ENCODE measurements at regions not wholly inside any gene's neighbourhood (a gene's known extent, or its start where the extent isn't known, plus 50 kb on each side); places are given as distances from the start of the nearest gene placed in this dataset.

DNA sequence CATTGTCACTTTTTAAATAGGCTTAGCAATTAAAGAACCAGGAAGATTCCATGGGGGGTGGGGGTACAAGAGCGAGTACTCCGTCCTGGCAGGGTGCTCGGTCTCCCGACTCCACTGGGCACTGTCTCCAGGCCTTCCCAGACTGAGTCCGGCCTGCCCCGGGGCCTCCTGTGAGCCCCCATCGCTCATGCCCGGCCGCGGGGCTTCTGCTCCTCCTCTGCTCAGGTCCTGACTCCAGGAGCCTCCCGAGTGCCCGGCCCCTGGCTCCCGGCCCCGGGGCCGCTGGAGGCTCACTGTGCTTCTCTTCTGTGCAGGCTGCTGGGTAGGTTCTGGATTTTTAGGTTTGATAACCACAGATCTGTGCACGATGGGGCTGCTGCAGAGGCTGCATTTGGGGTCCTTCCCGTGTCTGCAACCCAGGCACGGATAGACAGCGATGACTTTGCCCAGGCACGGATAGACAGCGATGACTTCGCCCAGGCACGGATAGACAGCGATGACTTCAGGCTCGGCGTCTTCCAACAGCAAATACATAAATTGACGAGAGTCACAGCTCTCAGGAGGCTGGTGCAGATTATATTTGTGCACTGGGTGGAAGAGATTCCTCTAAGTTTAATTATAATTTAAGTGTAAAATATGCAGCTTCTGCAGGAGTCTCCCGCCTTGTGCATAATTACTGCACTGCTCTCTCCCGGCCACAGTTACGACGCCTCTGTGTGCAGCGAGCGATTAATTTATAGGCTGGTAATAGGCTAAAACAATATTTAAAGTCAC, 74.8 kb upstream of the RXRA start:
- no peak for DNase-seq

DNA sequence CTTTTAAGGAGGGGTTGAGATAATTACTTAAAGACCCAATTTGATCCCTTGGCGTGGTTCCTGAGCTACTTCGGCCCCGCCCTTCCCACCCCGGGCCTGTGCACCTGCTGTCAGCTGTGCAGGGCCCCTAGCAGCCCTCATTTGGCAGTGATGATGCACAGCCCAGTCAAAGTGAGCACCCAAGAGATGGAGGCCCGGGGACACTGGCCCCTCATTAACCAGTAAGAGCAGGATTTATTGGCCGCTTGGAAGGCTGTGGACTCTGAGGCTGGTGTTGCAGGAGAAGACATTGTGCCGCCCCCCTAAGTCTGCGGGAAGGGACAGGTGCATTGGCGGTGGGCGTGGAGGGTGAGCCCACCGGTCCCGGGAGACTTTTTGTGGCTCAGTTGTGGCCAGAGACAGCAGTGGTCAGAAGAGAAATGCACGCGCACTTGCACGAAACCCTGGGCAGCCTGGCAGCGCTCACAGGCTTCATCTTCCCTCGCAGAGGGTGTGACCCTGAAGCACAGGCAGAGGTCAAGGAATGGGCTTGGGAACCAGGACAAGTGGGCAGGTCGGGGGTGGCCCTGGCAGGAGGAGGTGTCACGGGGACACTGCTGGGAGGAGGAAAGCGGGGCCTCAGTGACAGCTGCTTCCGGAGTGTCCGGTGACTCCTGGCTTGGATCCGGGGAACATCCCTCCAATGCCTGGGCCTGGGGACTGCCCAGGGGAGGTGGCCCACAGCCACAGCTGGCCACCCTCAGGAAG, 74.0 kb upstream of the RXRA start:
- DNase-seq, result no peak

- no peak for DNase-seq
Observed at GRCh38 chr9:134253606-134254205, 72.5 kb upstream of the RXRA start.

DNA sequence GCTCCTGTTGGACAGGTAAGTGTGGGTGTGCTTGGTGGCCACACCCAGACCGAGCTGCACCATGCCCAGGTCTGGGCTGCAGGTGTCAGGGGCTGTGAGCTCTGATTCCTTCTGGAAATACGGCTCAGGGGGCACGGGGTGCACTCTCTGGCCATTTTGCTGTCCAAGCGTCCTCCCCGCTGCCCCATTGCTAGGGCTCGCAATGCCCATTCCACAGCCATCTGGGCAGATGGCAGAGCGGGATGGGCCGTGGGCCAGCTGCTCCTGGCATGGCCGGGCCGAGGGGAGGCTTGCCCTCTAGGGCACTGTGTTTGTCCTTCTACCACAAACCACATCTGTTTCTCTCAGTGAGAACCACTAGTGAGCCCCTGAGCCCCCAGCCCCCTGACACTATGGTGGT, 67.9 kb upstream of the RXRA start:
- no peak for DNase-seq

GRCh38 chr9:134258828-134259546, 67.3 kb upstream of the RXRA start:
- DNase-seq, result no peak

DNA sequence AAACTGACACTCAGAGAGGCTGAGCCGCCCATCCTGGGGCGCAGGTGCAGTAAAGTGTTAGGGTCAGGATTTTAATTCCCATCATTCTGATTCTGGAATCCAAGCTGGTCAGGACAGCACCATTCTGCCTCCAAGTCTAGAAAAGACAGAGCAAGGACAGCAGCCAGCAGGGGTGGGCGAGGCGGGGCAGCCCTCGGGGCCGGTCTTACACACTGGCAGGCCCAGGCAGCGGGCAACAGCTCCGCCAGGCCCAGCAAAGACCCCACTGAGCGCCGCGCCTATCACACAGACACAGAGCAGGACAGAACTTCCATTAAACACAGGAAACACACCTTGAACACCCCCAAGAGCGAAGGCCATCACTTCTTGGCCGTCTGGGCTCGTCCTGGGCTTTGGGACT, 66.5 kb upstream of the RXRA start:
- DNase-seq, result no peak

- no peak for DNase-seq
Observed at GRCh38 chr9:134260801-134261200, 65.5 kb upstream of the RXRA start.

GRCh38 chr9:134262035-134262434, 64.2 kb upstream of the RXRA start:
- DNase-seq, result no peak

GRCh38 chr9:134263596-134263995, 62.7 kb upstream of the RXRA start:
- no peak for DNase-seq

GRCh38 chr9:134264169-134264568, 62.1 kb upstream of the RXRA start:
- no peak for DNase-seq

DNA sequence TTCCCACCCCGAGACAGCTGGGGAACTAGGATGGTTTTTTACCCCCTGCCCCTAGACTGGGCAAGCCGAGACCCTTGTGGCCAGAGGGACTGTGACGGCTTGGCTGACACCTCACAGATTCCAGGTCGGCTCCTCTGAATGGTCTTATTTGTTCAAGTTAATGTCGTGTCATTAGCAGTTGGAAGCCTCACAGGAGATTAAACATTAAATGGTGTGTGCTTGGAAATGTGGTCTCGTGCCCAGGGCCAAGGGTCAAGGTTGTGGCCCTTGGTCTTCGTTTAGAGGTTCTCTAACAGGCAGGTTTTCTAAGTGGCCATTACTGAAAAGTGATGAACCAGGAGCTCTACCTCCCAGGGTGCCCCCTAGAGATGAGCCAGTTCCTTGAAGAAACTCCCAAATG, 61.2 kb upstream of the RXRA start:
- DNase-seq, result no peak

- no peak for DNase-seq
Observed at GRCh38 chr9:134266418-134266817, 59.8 kb upstream of the RXRA start.

GRCh38 chr9:134267305-134267880, 58.9 kb upstream of the RXRA start:
- no peak for DNase-seq

DNA sequence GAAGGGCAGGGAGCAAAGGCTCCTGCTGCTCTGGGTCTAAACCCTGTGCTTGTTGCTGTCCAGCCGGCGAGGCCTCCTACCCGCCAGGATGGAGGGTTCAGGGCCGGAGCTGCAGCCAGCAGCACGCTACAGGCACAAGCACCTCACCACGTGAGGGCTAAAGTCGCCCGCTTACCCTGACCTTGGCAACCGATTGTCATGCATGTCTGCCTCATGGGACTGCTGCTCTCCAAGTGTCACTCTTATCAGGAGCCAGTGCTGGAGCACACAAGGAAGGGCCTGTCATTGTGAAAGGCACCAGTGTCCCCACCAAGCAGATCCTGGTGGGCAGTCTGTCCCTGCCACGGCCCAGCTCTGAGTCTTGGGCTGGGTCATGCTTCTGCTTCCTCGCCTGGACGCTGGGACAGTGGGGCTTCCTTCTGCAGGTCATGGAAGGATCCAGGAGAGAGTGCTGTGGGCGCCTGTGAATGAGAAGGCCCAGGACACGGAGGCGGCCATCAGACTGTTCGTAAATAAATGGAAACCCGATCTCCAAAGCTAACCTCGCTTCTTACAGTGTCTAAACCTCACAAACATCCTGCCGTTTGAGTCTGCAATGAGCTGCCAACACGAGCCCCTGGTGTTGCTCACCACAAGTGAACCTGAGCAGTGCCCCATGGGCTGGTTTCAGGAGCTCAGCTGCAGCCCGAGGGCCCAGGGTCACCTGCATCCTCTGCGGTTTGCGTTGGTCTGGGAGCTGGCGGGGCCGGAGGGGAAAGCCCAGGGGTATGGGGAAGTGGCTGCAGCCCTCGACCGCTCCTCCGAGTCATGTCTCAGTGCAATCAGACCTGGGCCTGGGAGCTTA, 58.2 kb upstream of the RXRA start:
- no peak for DNase-seq

GRCh38 chr9:134268747-134269146, 57.5 kb upstream of the RXRA start:
- no peak for DNase-seq

DNA sequence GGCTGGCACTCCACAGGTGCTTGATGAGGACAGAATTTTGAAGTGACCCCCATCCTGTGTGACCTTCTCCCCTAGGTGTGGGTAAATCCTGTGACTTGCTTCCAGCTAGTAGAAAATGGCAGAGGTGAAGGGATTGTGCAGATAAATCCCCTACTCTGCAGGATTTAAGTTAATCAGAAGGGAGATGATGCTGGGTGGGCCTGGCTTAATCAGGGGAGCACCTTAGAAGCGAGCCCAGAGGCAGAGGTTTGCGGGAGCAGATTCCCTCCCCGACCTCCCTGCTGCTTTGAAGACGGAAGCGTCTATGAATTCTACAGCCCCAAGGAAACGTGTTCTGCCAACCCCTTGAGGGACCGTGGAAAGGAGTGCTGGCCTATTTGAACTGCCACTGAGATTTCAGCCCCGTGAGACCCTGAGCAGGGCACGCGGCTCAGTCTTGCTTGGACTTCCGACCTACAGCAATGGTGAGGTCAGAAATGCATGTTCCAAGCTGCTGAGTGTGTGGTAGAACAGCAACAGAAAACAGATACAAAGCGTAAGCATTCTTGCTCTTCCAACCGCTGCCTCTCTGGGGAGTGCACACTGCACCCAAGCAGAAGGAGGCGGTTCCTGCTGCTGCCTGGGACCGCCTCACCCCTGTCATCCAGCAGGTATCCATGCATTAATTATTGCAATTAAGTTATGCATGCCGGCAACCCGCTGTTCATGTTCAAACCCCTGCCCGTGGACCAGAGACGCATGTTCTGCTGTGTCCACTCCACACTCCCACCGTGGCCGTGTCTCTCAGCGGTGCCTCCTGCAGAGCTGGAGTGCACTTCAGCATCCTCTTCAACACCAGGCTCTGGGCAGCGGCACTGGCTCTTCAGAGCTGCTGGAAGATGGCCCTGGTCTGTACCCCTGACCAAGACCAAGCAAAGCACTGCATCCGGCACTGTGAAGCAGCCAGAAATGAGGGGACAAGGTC, 54.6 kb upstream of the RXRA start:
- no peak for DNase-seq

DNA sequence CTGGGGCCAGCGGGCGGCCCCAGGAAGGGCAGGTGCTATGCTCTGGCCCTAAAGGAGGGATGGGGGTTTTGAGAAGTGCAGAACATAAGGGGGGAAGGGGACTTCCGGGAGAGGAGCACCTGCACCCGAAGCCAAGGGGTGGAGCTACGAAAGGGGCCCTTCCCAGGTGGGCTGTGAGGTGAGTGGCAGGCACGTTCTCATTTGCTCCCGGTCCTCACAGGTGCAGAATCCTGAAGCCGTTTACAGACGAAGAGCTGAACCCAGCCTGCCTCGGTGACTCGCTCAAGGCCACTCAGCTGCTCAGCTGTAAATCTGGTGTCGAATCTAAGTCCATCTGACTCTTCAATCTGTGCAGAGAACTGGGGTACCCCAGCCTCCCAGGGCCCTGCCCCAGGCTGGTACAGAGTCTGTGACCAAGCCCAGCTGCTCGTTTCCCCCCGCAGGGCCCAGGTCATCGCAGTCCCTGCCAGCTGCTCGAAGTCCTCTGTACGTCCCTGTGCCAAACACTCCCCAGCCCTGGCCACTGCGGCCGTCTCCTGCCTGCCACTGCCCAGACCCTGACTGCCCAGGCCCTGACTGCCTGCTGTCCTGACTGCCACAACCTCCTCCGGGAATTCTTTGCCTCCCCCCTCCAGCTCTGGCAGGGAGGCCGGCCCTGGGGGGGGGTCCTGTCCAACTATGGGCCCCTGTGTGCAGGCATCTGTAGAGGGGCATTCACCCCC, 53.8 kb upstream of the RXRA start:
- DNase-seq, result no peak

DNA sequence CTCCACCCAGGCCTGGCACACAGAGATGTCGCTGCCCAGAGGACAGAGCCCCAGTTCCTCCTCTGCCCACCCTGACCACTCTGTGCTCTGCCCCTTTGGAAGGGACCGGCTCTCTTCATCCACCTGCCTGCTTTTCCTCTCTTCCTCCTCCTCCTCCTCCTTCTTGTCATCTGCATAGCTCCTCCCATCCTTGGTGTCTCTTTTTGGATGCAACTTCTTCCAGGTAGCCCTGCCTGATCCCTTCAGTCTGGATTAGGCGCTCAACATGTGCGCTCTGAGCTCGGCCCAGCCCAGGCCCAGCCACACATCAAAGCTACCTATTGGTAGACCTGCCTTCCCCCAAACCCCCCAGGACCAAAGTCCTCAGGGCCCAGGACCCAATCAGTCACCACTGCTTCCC, 52.6 kb upstream of the RXRA start:
- DNase-seq, result no peak

DNA sequence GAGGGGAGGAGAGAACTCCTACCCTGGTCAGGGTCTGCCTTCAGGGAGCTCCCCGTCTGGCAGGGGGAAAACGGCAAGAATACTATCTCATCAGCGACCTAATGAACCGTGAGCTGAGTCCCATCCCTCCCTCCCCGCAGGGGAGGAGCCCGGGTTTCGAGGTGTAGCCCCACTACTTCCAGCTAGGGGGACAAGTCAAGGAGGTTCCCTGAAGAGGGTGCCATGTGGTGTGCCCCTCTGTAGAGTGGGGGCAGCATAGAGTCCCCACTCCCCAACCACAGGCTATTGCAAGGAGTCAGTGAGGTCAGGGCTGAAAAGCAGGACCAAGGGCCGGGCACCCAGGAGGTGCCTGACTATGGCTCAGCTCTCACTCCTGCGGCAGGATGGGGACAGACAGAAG, 50.9 kb upstream of the RXRA start:
- DNase-seq, result no peak
